ENCODE measurements at regions not wholly inside any gene's neighbourhood (a gene's known extent, or its start where the extent isn't known, plus 50 kb on each side); places are given as distances from the start of the nearest gene placed in this dataset.
"Not testable (repeated sequence)": the region's sequence is repeated elsewhere in the genome, so short reads cannot be mapped to it uniquely, and the experiment has no call there.

DNA sequence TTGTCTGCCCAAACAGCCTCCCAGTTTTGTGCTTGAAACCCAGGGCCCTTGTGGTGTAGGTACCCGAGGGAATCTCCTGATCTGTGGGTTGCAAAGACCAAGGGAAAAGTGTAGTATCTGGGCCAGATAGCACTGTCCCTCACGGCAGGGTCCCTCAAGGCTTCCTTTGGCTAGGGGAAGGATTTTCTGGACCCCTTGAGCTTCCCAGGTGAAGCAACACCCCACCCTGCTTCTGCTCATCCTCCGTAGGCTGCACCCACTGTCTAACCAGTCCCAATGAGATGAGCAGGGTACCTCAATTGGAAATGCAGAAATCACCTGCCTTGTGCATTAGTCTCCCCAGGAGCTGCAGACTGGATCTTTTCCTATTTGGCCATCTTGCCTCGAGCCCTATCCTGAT is 791.8 kb upstream of the MANEA start:
- H3K9me3 ChIP-seq, result no peaks in the 10 kb centered on the region

DNA sequence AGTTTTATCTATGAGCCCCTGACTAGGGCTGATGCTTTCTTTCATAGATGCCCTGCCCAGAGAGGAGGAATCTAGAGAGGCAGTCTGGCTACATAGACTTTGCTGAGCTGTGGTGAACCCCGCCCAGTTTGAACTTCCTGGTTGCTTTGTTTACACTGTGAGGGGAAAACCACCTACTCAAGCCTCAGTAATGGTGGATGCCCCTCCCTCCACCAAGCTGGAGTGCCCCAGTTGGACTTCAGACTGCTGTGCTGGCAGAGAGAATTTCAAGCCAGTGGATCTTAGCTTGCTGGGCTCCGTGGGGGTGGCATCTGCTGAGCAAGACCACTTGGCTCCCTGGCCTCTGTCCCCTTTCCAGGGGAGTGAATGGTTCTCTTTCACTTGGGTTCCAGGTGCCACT is 792.3 kb upstream of the MANEA start:
- H3K27me3 ChIP-seq, H3K27ac ChIP-seq, H3K4me1 ChIP-seq, H3K4me3 ChIP-seq, H3K36me3 ChIP-seq, ATAC-seq, H3K9me3 ChIP-seq: not testable (repeated sequence)
- no CpG with 5 or more reads among the region's 2 CpGs for WGBS, 2 donors (ENCODE audit: low coverage in 1 of 2)

More for the DNA sequence above, 791.8 kb upstream of the MANEA start:
- 58 to 100% methylated on average over 1 to 3 of the region's 4 CpGs for WGBS, 2 donors (ENCODE audit: low coverage in 1 of 2)
- H3K27ac ChIP-seq, result no peak overlapping the region
- no peaks in the 10 kb centered on the region for H3K4me1 ChIP-seq
- no peak for ATAC-seq
- no peak overlapping the region for H3K4me3 ChIP-seq
- no peaks in the 10 kb centered on the region for H3K27me3 ChIP-seq
- TF ChIP-seq POLR2AphosphoS5 (IDR thresholded peaks at IDR 0.05) (no peak), POLR2A (IDR thresholded peaks at IDR 0.05) (no peak), EP300 (IDR thresholded peaks at IDR 0.05) (no peak)
- TF ChIP-seq, protein P1, sequence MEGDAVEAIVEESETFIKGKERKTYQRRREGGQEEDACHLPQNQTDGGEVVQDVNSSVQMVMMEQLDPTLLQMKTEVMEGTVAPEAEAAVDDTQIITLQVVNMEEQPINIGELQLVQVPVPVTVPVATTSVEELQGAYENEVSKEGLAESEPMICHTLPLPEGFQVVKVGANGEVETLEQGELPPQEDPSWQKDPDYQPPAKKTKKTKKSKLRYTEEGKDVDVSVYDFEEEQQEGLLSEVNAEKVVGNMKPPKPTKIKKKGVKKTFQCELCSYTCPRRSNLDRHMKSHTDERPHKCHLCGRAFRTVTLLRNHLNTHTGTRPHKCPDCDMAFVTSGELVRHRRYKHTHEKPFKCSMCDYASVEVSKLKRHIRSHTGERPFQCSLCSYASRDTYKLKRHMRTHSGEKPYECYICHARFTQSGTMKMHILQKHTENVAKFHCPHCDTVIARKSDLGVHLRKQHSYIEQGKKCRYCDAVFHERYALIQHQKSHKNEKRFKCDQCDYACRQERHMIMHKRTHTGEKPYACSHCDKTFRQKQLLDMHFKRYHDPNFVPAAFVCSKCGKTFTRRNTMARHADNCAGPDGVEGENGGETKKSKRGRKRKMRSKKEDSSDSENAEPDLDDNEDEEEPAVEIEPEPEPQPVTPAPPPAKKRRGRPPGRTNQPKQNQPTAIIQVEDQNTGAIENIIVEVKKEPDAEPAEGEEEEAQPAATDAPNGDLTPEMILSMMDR (IDR thresholded peaks at IDR 0.05), result no peak
- no peaks in the 10 kb centered on the region for H3K36me3 ChIP-seq

DNA sequence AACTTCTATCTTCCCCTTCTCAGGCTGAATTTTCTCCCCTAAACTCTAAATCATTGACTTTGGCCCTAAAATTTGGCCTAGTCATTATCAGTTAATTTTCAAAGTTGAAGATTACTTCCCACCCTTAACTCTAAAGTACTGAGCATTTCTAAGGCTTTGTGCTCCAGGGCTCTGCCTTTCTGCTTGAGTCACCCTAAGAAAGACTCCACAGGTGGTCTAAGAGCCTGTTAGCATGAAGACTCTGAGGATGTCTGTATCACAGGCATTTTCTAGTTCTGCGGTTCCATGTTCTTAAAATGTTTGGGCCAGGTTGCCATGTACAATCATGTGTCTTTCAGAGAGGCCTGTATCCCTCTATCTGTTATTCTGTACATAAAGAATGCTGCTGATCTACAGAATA is 808.1 kb upstream of the MANEA start:
- no peaks in the 10 kb centered on the region for H3K36me3 ChIP-seq
- ATAC-seq, result no peak
- TF ChIP-seq POLR2A (IDR thresholded peaks at IDR 0.05), result no peak
- TF ChIP-seq, protein P1 (IDR thresholded peaks at IDR 0.05), result no peak
- TF ChIP-seq EP300 (IDR thresholded peaks at IDR 0.05), result no peak
- TF ChIP-seq POLR2AphosphoS5 (IDR thresholded peaks at IDR 0.05), result no peak
- 50 to 100% methylated on average over 1 of the region's 1 CpG for WGBS, 2 donors (ENCODE audit: low coverage in 1 of 2)
- no peaks in the 10 kb centered on the region for H3K9me3 ChIP-seq
- no peaks in the 10 kb centered on the region for H3K4me1 ChIP-seq
- no peak overlapping the region for H3K27ac ChIP-seq
- no peak overlapping the region for H3K4me3 ChIP-seq
- no peaks in the 10 kb centered on the region for H3K27me3 ChIP-seq

DNA sequence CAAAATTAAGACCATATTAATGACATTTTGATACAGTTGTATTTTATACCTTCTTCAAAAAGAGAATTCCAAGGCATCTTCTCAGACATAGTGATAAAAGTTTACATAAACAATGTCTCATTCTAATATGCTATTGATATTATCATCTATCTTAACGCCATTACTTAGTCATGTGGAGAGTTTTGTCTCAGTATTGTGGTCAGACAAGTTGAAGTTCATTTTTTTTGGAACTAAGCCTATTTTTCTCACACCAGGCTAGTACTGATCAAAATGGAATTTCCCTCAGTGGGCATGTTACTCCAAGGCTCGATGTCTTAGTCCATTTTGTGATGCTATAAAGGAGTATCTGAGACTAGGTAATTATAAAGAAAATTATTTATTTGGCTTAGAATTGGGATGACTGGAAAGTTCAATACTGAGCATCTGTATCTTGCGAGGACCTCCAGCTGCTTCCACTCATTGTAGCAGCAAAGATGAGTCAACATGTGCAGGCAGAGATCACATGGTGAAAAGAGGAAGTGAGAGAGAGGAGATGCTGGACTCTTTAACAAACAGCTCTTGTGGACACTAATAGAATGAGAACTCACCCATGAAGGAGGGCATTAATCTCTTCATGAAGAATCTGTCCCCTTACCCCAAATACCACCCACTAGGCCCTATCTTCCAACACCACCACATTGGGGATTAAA is 825.5 kb upstream of the MANEA start:
- peaks cover 0 to 3% (median 0%) of the 10 kb centered on the region in 3 donors for H3K9me3 ChIP-seq
- no peaks in the 10 kb centered on the region for H3K36me3 ChIP-seq
- no peaks in the 10 kb centered on the region for H3K4me1 ChIP-seq
- TF ChIP-seq, protein P1 (IDR thresholded peaks at IDR 0.05), result no peak
- TF ChIP-seq POLR2AphosphoS5 (IDR thresholded peaks at IDR 0.05), result no peak
- TF ChIP-seq EP300 (IDR thresholded peaks at IDR 0.05), result no peak
- TF ChIP-seq POLR2A (IDR thresholded peaks at IDR 0.05), result no peak
- no peaks in the 10 kb centered on the region for H3K27me3 ChIP-seq
- no peak overlapping the region for H3K27ac ChIP-seq
- ATAC-seq, result no peak
- WGBS, 2 donors (ENCODE audit: low coverage in 1 of 2), result 74 to 80% methylated on average over 3 of the region's 3 CpGs
- H3K4me3 ChIP-seq, result no peak overlapping the region

DNA sequence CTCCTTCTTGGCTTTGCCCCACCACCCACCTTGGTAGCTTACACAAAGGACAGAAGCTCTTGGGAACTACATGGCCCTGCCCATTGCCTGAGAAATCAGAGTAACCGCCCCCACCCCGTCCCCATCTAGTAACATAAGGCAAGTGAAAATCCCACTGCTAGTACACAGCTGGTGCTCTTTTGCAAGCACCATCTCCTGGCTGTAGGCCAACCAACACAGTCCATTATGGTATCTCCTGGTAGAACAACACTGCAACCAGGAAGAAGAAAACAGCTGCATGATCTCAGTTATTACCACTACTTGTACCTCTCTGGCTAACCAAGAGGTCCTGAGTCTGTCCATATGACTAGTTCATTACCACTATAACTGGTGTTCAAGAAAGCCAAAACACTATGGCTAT is 841.1 kb upstream of the MANEA start:
- Histone ChIP-seq H3K9me3 (peaks cover 0 to 4% (median 0%) of the 10 kb centered on the region in 3 donors), H3K27ac (no peak overlapping the region), H3K27me3 (no peaks in the 10 kb centered on the region), H3K4me3 (no peak overlapping the region), H3K4me1 (no peaks in the 10 kb centered on the region), H3K36me3 (no peaks in the 10 kb centered on the region)
- 80% methylated on average over 1 of the region's 2 CpGs; no CpG with 5 or more reads in 1 of the 2 donors for WGBS, 2 donors (ENCODE audit: low coverage in 1 of 2)
- TF ChIP-seq POLR2AphosphoS5 (IDR thresholded peaks at IDR 0.05) (no peak), EP300 (IDR thresholded peaks at IDR 0.05) (no peak), POLR2A (IDR thresholded peaks at IDR 0.05) (no peak)
- TF ChIP-seq, protein P1 (IDR thresholded peaks at IDR 0.05), result no peak
- no peak for ATAC-seq
